ENCODE measurements at regions not wholly inside any gene's neighbourhood (a gene's known extent, or its start where the extent isn't known, plus 50 kb on each side); places are given as distances from the start of the nearest gene placed in this dataset.

DNA sequence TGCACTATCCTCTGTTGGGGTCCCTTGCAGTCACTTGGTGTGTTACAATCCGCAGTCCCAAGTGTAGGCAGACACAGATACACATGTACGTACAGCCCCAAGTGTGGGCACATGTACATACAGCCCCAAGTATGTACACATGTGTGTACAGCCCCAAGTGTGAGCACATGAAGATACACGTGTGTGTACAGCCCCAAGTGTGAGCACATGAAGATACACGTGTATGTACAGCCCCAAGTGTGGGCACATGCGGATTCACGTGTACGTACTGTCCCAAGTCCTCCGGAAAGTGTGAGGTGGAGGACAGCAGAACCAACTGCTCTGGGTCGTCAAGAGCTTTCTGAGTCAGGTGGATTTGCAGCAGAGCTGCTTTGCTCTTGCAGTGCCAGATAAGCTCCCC lies 440.0 kb downstream of the ZNF516 start:
- Histone ChIP-seq H3K9ac (ENCODE audit: insufficient read depth, low read length, poor library complexity, severe bottlenecking) (no peak overlapping the region), H3K79me2 (ENCODE audit: insufficient read depth, low read length) (no peaks in the 10 kb centered on the region), H3K9me3 (replicated peaks in 1 of 2; ENCODE audit: control insufficient read depth in 1 of 2, insufficient read depth in 1 of 2, low read length in 2 of 2) (no peaks in the 10 kb centered on the region), H3K36me3 (replicated peaks in 1 of 2; ENCODE audit: control insufficient read depth in 1 of 2, insufficient read depth in 2 of 2, low read length in 2 of 2) (no peaks in the 10 kb centered on the region), H2AFZ (ENCODE audit: insufficient read depth, low read depth, low read length, poor library complexity, severe bottlenecking) (no peak overlapping the region), H4K20me1 (ENCODE audit: insufficient read depth, low read length) (no peaks in the 10 kb centered on the region), H3K4me2 (replicated peaks; ENCODE audit: extremely low read depth, low read length, poor library complexity, severe bottlenecking) (no peak overlapping the region), H3K27ac (ENCODE audit: low read depth in 1 of 2, low read length in 2 of 2) (no peak overlapping the region), H3K4me3 (replicated peaks in 1 of 3; ENCODE audit: low read depth in 2 of 3, low read length in 3 of 3) (no peak overlapping the region), H3K27me3 (ENCODE audit: control insufficient read depth in 2 of 2, insufficient read depth in 2 of 2, low read length in 2 of 2) (no peaks in the 10 kb centered on the region), H3K4me1 (ENCODE audit: control insufficient read depth in 1 of 2, insufficient read depth in 2 of 2, low read length in 2 of 2) (no peaks in the 10 kb centered on the region)
- H3K4me3 Mint-ChIP-seq: no peak overlapping the region
- H3K27ac Mint-ChIP-seq: no peak overlapping the region
- peaks cover 0 to 2% (median 0%) of the 10 kb centered on the region in 7 donors for H3K9me3 Mint-ChIP-seq
- TF ChIP-seq, protein P1, sequence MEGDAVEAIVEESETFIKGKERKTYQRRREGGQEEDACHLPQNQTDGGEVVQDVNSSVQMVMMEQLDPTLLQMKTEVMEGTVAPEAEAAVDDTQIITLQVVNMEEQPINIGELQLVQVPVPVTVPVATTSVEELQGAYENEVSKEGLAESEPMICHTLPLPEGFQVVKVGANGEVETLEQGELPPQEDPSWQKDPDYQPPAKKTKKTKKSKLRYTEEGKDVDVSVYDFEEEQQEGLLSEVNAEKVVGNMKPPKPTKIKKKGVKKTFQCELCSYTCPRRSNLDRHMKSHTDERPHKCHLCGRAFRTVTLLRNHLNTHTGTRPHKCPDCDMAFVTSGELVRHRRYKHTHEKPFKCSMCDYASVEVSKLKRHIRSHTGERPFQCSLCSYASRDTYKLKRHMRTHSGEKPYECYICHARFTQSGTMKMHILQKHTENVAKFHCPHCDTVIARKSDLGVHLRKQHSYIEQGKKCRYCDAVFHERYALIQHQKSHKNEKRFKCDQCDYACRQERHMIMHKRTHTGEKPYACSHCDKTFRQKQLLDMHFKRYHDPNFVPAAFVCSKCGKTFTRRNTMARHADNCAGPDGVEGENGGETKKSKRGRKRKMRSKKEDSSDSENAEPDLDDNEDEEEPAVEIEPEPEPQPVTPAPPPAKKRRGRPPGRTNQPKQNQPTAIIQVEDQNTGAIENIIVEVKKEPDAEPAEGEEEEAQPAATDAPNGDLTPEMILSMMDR (IDR thresholded peaks at IDR 0.05): no peak
- 97% methylated on average over 9 of the region's 9 CpGs for WGBS (ENCODE audit: insufficient coverage)
- intact Hi-C loops (cut with micrococcal nuclease): no loop called here
- DNase-seq: no peak
- H3K27me3 Mint-ChIP-seq (ENCODE audit: low read depth in 3 of 3): peaks cover 0 to 3% (median 3%) of the 10 kb centered on the region in 3 donors
- no peaks in the 10 kb centered on the region for H3K36me3 Mint-ChIP-seq
- H3K4me1 Mint-ChIP-seq: no peaks in the 10 kb centered on the region

DNA sequence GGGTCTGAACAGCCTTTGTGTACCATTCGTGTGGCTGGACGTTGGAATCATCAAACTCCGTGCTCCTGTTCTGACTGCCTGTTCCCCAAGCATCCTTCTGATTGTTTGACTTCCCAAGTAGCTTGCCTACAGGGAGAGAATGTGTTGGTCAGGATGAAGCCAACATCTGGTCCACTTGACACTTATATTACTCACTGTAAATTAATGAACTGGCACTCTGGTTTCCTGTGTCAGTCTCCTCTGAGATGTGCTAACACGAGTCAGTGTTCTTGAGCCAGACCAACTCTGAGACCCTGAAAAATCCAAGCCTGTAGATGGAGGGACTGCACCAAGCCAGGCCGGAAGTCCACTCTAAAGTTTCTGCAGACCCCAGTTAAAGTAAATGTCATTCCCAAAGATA lies 440.9 kb downstream of the ZNF516 start:
- Mint-ChIP-seq H3K4me1 (no peaks in the 10 kb centered on the region), H3K27ac (no peak overlapping the region)
- WGBS (ENCODE audit: insufficient coverage): 68% methylated on average over 5 of the region's 5 CpGs

More for the DNA sequence above, 440.9 kb downstream of the ZNF516 start:
- no peaks in the 10 kb centered on the region for H3K27me3 ChIP-seq (ENCODE audit: control insufficient read depth in 2 of 2, insufficient read depth in 2 of 2, low read length in 2 of 2)
- H3K4me1 ChIP-seq (ENCODE audit: control insufficient read depth in 1 of 2, insufficient read depth in 2 of 2, low read length in 2 of 2): no peaks in the 10 kb centered on the region
- H3K79me2 ChIP-seq (ENCODE audit: insufficient read depth, low read length): no peaks in the 10 kb centered on the region
- no peaks in the 10 kb centered on the region for H3K9me3 ChIP-seq (replicated peaks in 1 of 2; ENCODE audit: control insufficient read depth in 1 of 2, insufficient read depth in 1 of 2, low read length in 2 of 2)
- Mint-ChIP-seq H3K4me3 (no peak overlapping the region), H3K36me3 (no peaks in the 10 kb centered on the region), H3K27me3 (ENCODE audit: low read depth in 3 of 3) (peaks cover 0 to 3% (median 3%) of the 10 kb centered on the region in 3 donors), H3K9me3 (peaks cover 0 to 2% (median 0%) of the 10 kb centered on the region in 7 donors)
- no peak overlapping the region for H3K27ac ChIP-seq (ENCODE audit: low read depth in 1 of 2, low read length in 2 of 2)
- H3K9ac ChIP-seq (ENCODE audit: insufficient read depth, low read length, poor library complexity, severe bottlenecking): no peak overlapping the region
- H2AFZ ChIP-seq (ENCODE audit: insufficient read depth, low read depth, low read length, poor library complexity, severe bottlenecking): no peak overlapping the region
- DNase-seq: no peak
- H4K20me1 ChIP-seq (ENCODE audit: insufficient read depth, low read length): no peaks in the 10 kb centered on the region
- H3K4me3 ChIP-seq (replicated peaks in 1 of 3; ENCODE audit: low read depth in 2 of 3, low read length in 3 of 3): no peak overlapping the region
- no peaks in the 10 kb centered on the region for H3K36me3 ChIP-seq (replicated peaks in 1 of 2; ENCODE audit: control insufficient read depth in 1 of 2, insufficient read depth in 2 of 2, low read length in 2 of 2)
- intact Hi-C loops (cut with micrococcal nuclease): no loop called here
- TF ChIP-seq, protein P1 (IDR thresholded peaks at IDR 0.05): no peak
- H3K4me2 ChIP-seq (replicated peaks; ENCODE audit: extremely low read depth, low read length, poor library complexity, severe bottlenecking): no peak overlapping the region
